H9 (cell line): ENCODE measurements at regions not wholly inside any gene's neighbourhood (a gene's known extent, or its start where the extent isn't known, plus 50 kb on each side); places are given as distances from the start of the nearest gene placed in this dataset.

Experiments
- DNase-seq: peaks from one replicate; pipeline ENCODE4 v3.0.0-alpha.2; 2017
- H2AFZ ChIP-seq: one replicate; pipeline ENCODE4 v1.6.1; 2013; ENCODE audit warnings: mild to moderate bottlenecking, low read length, control low read depth, moderate library complexity
- H2AK5ac ChIP-seq: 2 replicates; pipeline ENCODE4 v1.6.1; 2013; ENCODE audit warnings: low read length, control low read depth, mixed read lengths; ENCODE audit not compliant: insufficient read length
- H2BK120ac ChIP-seq: one replicate; pipeline ENCODE4 v1.6.1; 2013; ENCODE audit warnings: low read depth, mild to moderate bottlenecking, low read length, control low read depth, inconsistent platforms; ENCODE audit not compliant: poor library complexity, severe bottlenecking
- H2BK12ac ChIP-seq: 2 replicates; pipeline ENCODE4 v1.6.1; 2013; ENCODE audit warnings: low read length, control low read depth, mixed read lengths, low read depth; ENCODE audit not compliant: insufficient read length
- H2BK15ac ChIP-seq: 2 replicates; pipeline ENCODE4 v1.6.1; 2013; ENCODE audit warnings: low read depth, low read length, control low read depth
- H2BK20ac ChIP-seq: one replicate; pipeline ENCODE4 v1.6.1; 2013; ENCODE audit warnings: low read depth, mild to moderate bottlenecking, low read length, control low read depth, inconsistent platforms; ENCODE audit not compliant: poor library complexity, severe bottlenecking
- H2BK5ac ChIP-seq: 2 replicates; pipeline ENCODE4 v1.6.1; 2013; ENCODE audit warnings: low read length, control low read depth, mixed read lengths; ENCODE audit not compliant: insufficient read length
- H3K14ac ChIP-seq: 2 replicates; pipeline ENCODE4 v1.6.1; 2013; ENCODE audit warnings: low read length, control low read depth; ENCODE audit not compliant: insufficient read depth
- H3K18ac ChIP-seq: 2 replicates; pipeline ENCODE4 v1.6.1; 2013; ENCODE audit warnings: low read depth, mild to moderate bottlenecking, mixed read lengths, low read length, control low read depth; ENCODE audit not compliant: insufficient read length
- H3K23ac ChIP-seq: 2 replicates; pipeline ENCODE4 v1.6.1; 2013; ENCODE audit warnings: low read length, control low read depth, mixed read lengths, low read depth; ENCODE audit not compliant: insufficient read length
- H3K23me2 ChIP-seq: 2 replicates; pipeline ENCODE4 v1.6.1; 2013; ENCODE audit warnings: low read depth, mild to moderate bottlenecking, mixed read lengths, low read length, control low read depth; ENCODE audit not compliant: insufficient read length, poor library complexity, severe bottlenecking
- H3K27ac ChIP-seq: 2 replicates; pipeline ENCODE4 v1.5.1; 2013; ENCODE audit warnings: low read length, control low read depth, mixed read lengths, low read depth; ENCODE audit not compliant: insufficient read length
- H3K27me3 ChIP-seq: 2 replicates; pipeline ENCODE4 v1.6.1; 2013; ENCODE audit warnings: low read length, control low read depth, inconsistent platforms; ENCODE audit not compliant: insufficient read depth
- H3K4ac ChIP-seq: 2 replicates; pipeline ENCODE4 v1.6.1; 2013; ENCODE audit warnings: low read depth, mild to moderate bottlenecking, control low read depth, inconsistent platforms, low read length, moderate library complexity
- H3K4me1 ChIP-seq: 2 replicates; pipeline ENCODE4 v1.6.1; 2013; ENCODE audit warnings: low read length, control low read depth, inconsistent platforms; ENCODE audit not compliant: insufficient read depth
- H3K4me2 ChIP-seq: 2 replicates; pipeline ENCODE4 v1.6.1; 2013; ENCODE audit warnings: low read length, control low read depth, mixed read lengths; ENCODE audit not compliant: insufficient read length, insufficient read depth
- H3K56ac ChIP-seq: 2 replicates; pipeline ENCODE4 v1.6.1; 2013; ENCODE audit warnings: low read depth, mild to moderate bottlenecking, mixed read lengths, low read length, control low read depth; ENCODE audit not compliant: insufficient read length
- H3K79me1 ChIP-seq: 2 replicates; pipeline ENCODE4 v1.6.1; 2013; ENCODE audit warnings: low read depth, mild to moderate bottlenecking, moderate library complexity, low read length, control low read depth, inconsistent platforms; ENCODE audit not compliant: insufficient read depth, poor library complexity, severe bottlenecking
- H3K79me2 ChIP-seq: 2 replicates; pipeline ENCODE4 v1.6.1; 2013; ENCODE audit warnings: low read length, control low read depth, inconsistent platforms; ENCODE audit not compliant: insufficient read depth
- H3K9ac ChIP-seq: 2 replicates; pipeline ENCODE4 v1.6.1; 2013; ENCODE audit warnings: low read length, control low read depth, mixed read lengths; ENCODE audit not compliant: insufficient read length; ENCODE audit errors: extremely low read depth
- H3K9me3 ChIP-seq: one replicate; pipeline ENCODE4 v1.6.1; 2013; ENCODE audit warnings: low read depth, low read length, inconsistent platforms; ENCODE audit not compliant: control insufficient read depth
- H3T11ph ChIP-seq: one replicate; pipeline ENCODE4 v1.6.1; 2013; ENCODE audit warnings: mild to moderate bottlenecking, low read length, control low read depth, inconsistent platforms
- H4K20me1 ChIP-seq: one replicate; pipeline ENCODE4 v1.6.1; 2013; ENCODE audit not compliant: control insufficient read depth, insufficient read length, insufficient read depth
- H4K5ac ChIP-seq: 2 replicates; pipeline ENCODE4 v1.6.1; 2013; ENCODE audit warnings: low read depth, mild to moderate bottlenecking, mixed read lengths, low read length, control low read depth; ENCODE audit not compliant: insufficient read length
- H4K8ac ChIP-seq: replicated peaks from 2 replicates; pipeline ENCODE4 v1.6.1; 2013; ENCODE audit warnings: low read length, control low read depth, mixed read lengths, low read depth; ENCODE audit not compliant: insufficient read length
- H4K91ac ChIP-seq: 2 replicates; pipeline ENCODE4 v1.6.1; 2013; ENCODE audit warnings: low read depth, mild to moderate bottlenecking, moderate library complexity, mixed read lengths, low read length, control low read depth; ENCODE audit not compliant: insufficient read length
- H3K27ac Mint-ChIP-seq, 3 experiments: 2 replicates in 2 of 3; 3 replicates in 1 of 3; pipeline ENCODE4 v1.8.0; 2020 to 2021; ENCODE audit warnings: mixed read lengths in 3 of 3, mild to moderate bottlenecking in 1 of 3, moderate library complexity in 1 of 3
- H3K27me3 Mint-ChIP-seq: 2 replicates; pipeline ENCODE4 v1.8.0; 2021; ENCODE audit warnings: low read depth, mild to moderate bottlenecking, moderate library complexity, mixed read lengths
- H3K36me3 Mint-ChIP-seq, 3 experiments: 2 replicates in 2 of 3; 3 replicates in 1 of 3; pipeline ENCODE4 v1.8.0; 2020 to 2021; ENCODE audit warnings: low read depth in 3 of 3, mixed read lengths in 3 of 3; ENCODE audit not compliant: insufficient read depth in 1 of 3
- H3K4me1 Mint-ChIP-seq, 2 experiments: 2 replicates each; pipeline ENCODE4 v1.8.0; 2020; ENCODE audit warnings: mixed read lengths in 2 of 2
- H3K4me3 Mint-ChIP-seq, 2 experiments: 2 replicates in 1 of 2; 3 replicates in 1 of 2; pipeline ENCODE4 v1.8.0; 2020 to 2021; ENCODE audit warnings: mild to moderate bottlenecking in 2 of 2, mixed read lengths in 2 of 2, moderate library complexity in 1 of 2
- H3K9me3 Mint-ChIP-seq, 2 experiments: 2 replicates in 1 of 2; 3 replicates in 1 of 2; pipeline ENCODE4 v1.8.0; 2020; ENCODE audit warnings: mild to moderate bottlenecking in 2 of 2, mixed read lengths in 2 of 2, moderate library complexity in 1 of 2
- WGBS: extraction: QIAGEN DNeasy Blood & Tissue Kit; methylation state at CpG from one replicate; pipeline ENCODE4 v1.1.7; 2013; ENCODE audit warnings: missing lambda C conversion rate, low lambda C conversion rate, mixed read lengths; ENCODE audit not compliant: insufficient read length; ENCODE audit errors: extremely low coverage; 5-methylcytosine and 5-hydroxymethylcytosine counted together
- TF ChIP-seq, protein P1 (sequence below): fragments of 200-600 bp; sonication (generic); conservative IDR thresholded peaks from 3 replicates; pipeline ENCODE4 v1.8.0; 2021; ENCODE audit warnings: antibody characterized with exemption, mild to moderate bottlenecking

DNA sequence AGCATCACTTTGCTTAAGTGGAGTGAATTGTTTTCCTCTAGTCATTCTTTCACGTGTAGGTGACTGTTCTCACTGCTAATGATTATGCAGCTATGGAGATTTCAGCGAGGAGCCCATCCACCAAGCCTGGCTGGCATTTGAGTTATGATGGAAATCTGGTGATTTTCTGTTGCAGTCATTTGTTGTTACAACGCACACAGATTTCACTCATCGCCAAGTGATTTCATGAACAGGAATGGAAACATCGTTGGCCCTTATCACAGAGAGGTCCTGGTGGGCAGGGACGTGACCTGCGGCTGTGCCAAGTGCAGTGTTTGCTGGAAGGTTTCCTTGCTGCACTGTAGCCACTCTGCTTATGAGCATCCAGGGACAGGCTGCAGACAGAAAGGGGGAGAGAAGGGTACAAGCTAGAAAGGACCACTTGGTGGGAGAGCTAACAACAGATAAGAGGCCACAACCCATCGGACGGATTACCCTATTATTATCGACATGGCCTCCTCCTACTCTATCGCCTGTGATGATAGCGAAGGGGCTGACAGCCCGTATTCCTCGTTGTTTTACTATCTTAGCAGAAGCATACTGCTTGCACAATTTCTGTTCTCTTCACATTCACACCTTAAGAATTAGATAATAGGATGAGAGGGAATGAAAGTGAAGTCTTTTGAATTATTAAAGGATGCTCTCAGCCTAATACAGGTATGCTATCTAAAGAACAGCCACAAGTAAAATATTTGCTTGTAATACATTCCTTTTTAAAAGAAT is 99.0 kb upstream of the PITRM1 start:
- no peak overlapping the region for H3K4me2 ChIP-seq
- H4K8ac ChIP-seq, result no peak overlapping the region

More for the DNA sequence above, 99.0 kb upstream of the PITRM1 start:
- H2AFZ ChIP-seq, result no peak overlapping the region
- H2AK5ac ChIP-seq, result no peak overlapping the region
- H3K56ac ChIP-seq, result no peak overlapping the region
- H2BK15ac ChIP-seq, result no peak overlapping the region
- no peak for DNase-seq
- H3K79me2 ChIP-seq, result no peaks in the 10 kb centered on the region
- no peak overlapping the region for H3K4me3 Mint-ChIP-seq
- no peak overlapping the region for H2BK120ac ChIP-seq
- no peak overlapping the region for H3K27ac ChIP-seq
- peak overlapping the region in 1 of 3 experiments; percentile 45; a peak in 2 of 7 replicates for H3K27ac Mint-ChIP-seq
- no peak overlapping the region for H2BK12ac ChIP-seq
- no peak overlapping the region for H2BK20ac ChIP-seq
- no peaks in the 10 kb centered on the region for H3K23me2 ChIP-seq
- peaks cover 0 to 16% (median 0%) of the 10 kb centered on the region in 3 experiments; a peak in 5 of 7 replicates for H3K36me3 Mint-ChIP-seq
- peaks cover 8% of the 10 kb centered on the region for H3K27me3 Mint-ChIP-seq
- TF ChIP-seq, protein P1, sequence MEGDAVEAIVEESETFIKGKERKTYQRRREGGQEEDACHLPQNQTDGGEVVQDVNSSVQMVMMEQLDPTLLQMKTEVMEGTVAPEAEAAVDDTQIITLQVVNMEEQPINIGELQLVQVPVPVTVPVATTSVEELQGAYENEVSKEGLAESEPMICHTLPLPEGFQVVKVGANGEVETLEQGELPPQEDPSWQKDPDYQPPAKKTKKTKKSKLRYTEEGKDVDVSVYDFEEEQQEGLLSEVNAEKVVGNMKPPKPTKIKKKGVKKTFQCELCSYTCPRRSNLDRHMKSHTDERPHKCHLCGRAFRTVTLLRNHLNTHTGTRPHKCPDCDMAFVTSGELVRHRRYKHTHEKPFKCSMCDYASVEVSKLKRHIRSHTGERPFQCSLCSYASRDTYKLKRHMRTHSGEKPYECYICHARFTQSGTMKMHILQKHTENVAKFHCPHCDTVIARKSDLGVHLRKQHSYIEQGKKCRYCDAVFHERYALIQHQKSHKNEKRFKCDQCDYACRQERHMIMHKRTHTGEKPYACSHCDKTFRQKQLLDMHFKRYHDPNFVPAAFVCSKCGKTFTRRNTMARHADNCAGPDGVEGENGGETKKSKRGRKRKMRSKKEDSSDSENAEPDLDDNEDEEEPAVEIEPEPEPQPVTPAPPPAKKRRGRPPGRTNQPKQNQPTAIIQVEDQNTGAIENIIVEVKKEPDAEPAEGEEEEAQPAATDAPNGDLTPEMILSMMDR, result no peak
- no peaks in the 10 kb centered on the region for H3K27me3 ChIP-seq
- no peak overlapping the region for H4K91ac ChIP-seq
- WGBS, result no CpG with 5 or more reads among the region's 14 CpGs
- H3K9me3 ChIP-seq, result no peaks in the 10 kb centered on the region
- no peak overlapping the region for H2BK5ac ChIP-seq
- H3K14ac ChIP-seq, result no peak overlapping the region
- no peak overlapping the region for H3T11ph ChIP-seq
- H3K79me1 ChIP-seq, result no peaks in the 10 kb centered on the region
- no peak overlapping the region for H3K4ac ChIP-seq
- H3K4me1 Mint-ChIP-seq, result peaks cover 45 to 52% of the 10 kb centered on the region in 2 experiments
- no peak overlapping the region for H4K5ac ChIP-seq
- no peak overlapping the region for H3K18ac ChIP-seq
- no peak overlapping the region for H3K23ac ChIP-seq
- peaks cover 6% of the 10 kb centered on the region; the same call in 1 of the 2 replicates for H3K4me1 ChIP-seq
- H4K20me1 ChIP-seq, result no peaks in the 10 kb centered on the region
- peaks cover 4 to 5% of the 10 kb centered on the region in 2 experiments; a peak in 4 of 5 replicates for H3K9me3 Mint-ChIP-seq
- no peak overlapping the region for H3K9ac ChIP-seq
